GM13976 (cell line): ENCODE measurements at regions not wholly inside any gene's neighbourhood (a gene's known extent, or its start where the extent isn't known, plus 50 kb on each side); places are given as distances from the start of the nearest gene placed in this dataset.
A peak's percentile ranks its signal among the peaks of the same experiment; 100 is the strongest.

Experiments
- DNase-seq: peaks from one replicate; pipeline ENCODE4 v3.0.0; 2012; ENCODE audit warnings: low spot score
- CTCF ChIP-seq: IDR thresholded peaks from 2 replicates; pipeline ENCODE4 v1.5.1; 2012; ENCODE audit warnings: borderline replicate concordance, mild to moderate bottlenecking; ENCODE audit not compliant: insufficient read depth; ENCODE audit errors: extremely low read depth, missing control alignments, control extremely low read depth
- in situ Hi-C: fragments of 300-500 bp; cut with MboI; formaldehyde crosslinking; loops from one replicate; pipeline ENCODE4 v1.12.0; 2022; ENCODE audit warnings: low sequenced_read_pairs, mixed read lengths, inconsistent platforms; ENCODE audit not compliant: unreplicated experiment

GRCh38 chr5:42898760-42899159 is 87.1 kb upstream of the SELENOP start:
- DNase-seq = no peak
- in situ Hi-C loops = no loop called here

DNA sequence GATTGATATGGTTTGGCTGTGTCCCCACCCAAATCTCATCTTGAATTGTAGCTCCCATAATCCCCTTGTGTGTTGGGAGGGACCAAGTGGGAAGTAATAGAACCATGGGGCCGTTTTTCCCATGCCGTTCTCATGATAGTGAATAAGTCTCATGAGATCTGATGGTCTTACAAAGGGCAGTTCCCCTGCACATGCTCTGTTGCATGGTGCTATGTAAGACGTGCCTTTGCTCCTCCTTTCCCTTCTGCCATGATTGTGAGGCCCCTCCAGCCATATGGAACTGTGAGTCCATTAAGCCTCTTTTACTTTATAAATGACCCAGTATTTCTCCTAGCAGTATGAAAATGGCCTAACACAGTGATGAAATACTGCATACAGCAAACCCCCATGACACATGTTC is 84.8 kb upstream of the SELENOP start:
- DNase-seq = no peak

More at GRCh38 chr5:42898760-42899159, 87.1 kb upstream of the SELENOP start:
- no peak for TF ChIP-seq CTCF

GRCh38 chr5:42894057-42894456 is 82.4 kb upstream of the SELENOP start:
- DNase-seq = no peak
- no peak for TF ChIP-seq CTCF
- in situ Hi-C loops = no loop called here

More for the DNA sequence above, 84.8 kb upstream of the SELENOP start:
- in situ Hi-C loops = no loop called here
- TF ChIP-seq CTCF = no peak

GRCh38 chr5:42889311-42889933 is 77.7 kb upstream of the SELENOP start:
- peak; percentile 76 for TF ChIP-seq CTCF
- peak; percentile 64 for DNase-seq
- in situ Hi-C loops = no loop called here

DNA sequence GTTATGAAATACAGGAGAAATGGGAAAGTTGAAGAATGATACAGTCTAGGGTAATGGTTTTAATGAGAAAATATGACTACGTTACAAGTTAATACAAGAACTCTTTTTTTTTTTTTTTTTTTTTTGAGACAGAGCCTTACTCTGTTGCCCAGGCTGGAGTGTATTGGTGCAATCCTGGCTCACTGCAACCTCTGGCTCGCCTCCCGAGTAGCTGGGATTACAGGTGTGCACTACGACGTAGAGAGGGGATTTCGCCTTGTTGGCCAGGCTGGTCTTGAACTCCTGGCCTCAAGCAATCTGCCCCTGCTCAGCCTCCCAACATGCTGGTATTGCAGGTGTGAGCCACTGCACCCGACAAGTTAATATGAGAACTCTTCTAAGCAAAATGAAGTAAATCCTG is 77.1 kb upstream of the SELENOP start:
- no peak for TF ChIP-seq CTCF
- DNase-seq = no peak
- in situ Hi-C loops = no loop called here

DNA sequence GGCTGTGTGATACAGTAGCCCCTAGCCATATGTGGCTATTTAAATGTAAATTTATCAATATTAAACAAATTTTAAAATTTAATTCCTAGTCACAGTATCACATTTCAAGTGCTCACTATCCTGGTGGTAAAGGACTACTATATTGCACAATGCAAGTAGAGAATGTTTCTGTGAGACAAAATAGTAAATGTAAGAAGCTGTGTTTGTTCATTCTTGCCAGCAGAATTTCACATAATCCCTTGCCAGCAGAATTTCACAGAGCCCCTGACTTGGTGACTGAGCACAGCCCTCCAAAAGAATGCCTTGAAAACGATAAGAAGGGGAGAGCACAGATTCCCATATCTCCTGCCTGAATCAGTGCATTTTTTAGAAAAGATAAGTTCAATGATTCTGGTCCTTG is 75.9 kb upstream of the SELENOP start:
- no peak for TF ChIP-seq CTCF
- in situ Hi-C loops = no loop called here
- DNase-seq = no peak
